ENCODE measurements at regions not wholly inside any gene's neighbourhood (a gene's known extent, or its start where the extent isn't known, plus 50 kb on each side); places are given as distances from the start of the nearest gene placed in this dataset.

DNA sequence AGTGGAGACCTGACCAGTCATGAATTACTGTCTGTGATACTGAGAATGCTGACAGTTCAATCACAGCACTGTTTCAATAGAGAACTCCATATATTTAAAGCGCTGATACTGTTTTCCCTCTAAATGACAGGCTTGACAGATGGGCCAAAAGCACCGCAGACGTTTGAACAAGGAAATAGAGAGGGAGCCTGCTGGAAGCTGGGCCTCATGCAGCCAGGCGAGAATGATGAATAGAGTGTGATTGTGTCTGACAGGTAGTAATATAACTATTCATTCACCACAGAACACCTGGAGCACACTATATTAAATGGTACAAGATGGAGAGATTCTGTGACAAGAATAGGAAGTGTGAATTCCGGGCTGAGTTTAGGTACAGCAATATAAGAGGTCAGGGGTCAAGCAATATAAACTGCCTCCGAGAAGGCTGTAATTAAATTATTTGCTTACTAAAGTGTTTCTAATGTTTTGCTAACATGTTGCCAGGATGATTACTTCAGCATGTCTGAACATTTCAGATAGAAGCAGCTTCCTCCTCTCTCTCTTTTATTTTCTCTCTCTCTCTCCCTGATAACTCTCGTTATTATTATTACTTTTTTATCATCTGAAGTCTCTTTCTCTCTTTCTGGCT lies 297.7 kb downstream of the CSNK1G3 start:
- H3K36me3 ChIP-seq (ENCODE audit: insufficient read depth, low read length, poor library complexity, severe bottlenecking) = no peaks in the 10 kb centered on the region
- no peak for DNase-seq (ENCODE audit: low spot score)
- POLR2A ChIA-PET (ENCODE audit: low non-redundant PET) = no interaction called here
- H3K27ac ChIP-seq (ENCODE audit: low read depth, low read length, poor library complexity, severe bottlenecking) = no peak overlapping the region
- BruUV-seq (replicated peaks) = no TSS peak
- TF ChIP-seq EZH2 (IDR thresholded peaks at IDR 0.05; ENCODE audit: borderline replicate concordance, low read depth, low read length, poor library complexity, severe bottlenecking) (no peak), CTCF (conservative IDR thresholded peaks at IDR 0.05; ENCODE audit: low read depth, low read length) (no peak)
- CTCF ChIA-PET = no interaction called here
- peaks cover 75% of the 10 kb centered on the region for H3K4me1 ChIP-seq (ENCODE audit: insufficient read depth, low read length, poor library complexity, severe bottlenecking)
- no peaks in the 10 kb centered on the region for H3K9me3 ChIP-seq (ENCODE audit: low read depth, low read length, poor library complexity, severe bottlenecking)
- H3K4me3 ChIP-seq (ENCODE audit: low read depth, low read length, poor library complexity, severe bottlenecking) = no peak overlapping the region
- no peaks in the 10 kb centered on the region for H3K27me3 ChIP-seq (replicated peaks; ENCODE audit: insufficient read depth, low read depth, low read length, poor library complexity)
- intact Hi-C loops (cut with micrococcal nuclease; ENCODE audit: unreplicated experiment) = loop anchor here (5.0 kb wide), 1 partner anchor 63 kb away; no protein-coding TSS in a partner anchor

- H3K27ac ChIP-seq (ENCODE audit: low read depth, low read length, poor library complexity, severe bottlenecking) = peak overlapping the region; percentile 5
- H3K36me3 ChIP-seq (ENCODE audit: insufficient read depth, low read length, poor library complexity, severe bottlenecking) = no peaks in the 10 kb centered on the region
- H3K4me3 ChIP-seq (ENCODE audit: low read depth, low read length, poor library complexity, severe bottlenecking) = no peak overlapping the region
- DNase-seq (ENCODE audit: low spot score) = no peak
- no TSS peak for BruUV-seq (replicated peaks)
- peaks cover 66% of the 10 kb centered on the region for H3K4me1 ChIP-seq (ENCODE audit: insufficient read depth, low read length, poor library complexity, severe bottlenecking)
- H3K9me3 ChIP-seq (ENCODE audit: low read depth, low read length, poor library complexity, severe bottlenecking) = no peaks in the 10 kb centered on the region
- intact Hi-C loops (cut with micrococcal nuclease; ENCODE audit: unreplicated experiment) = no loop called here
- TF ChIP-seq CTCF (conservative IDR thresholded peaks at IDR 0.05; ENCODE audit: low read depth, low read length) (no peak), EZH2 (IDR thresholded peaks at IDR 0.05; ENCODE audit: borderline replicate concordance, low read depth, low read length, poor library complexity, severe bottlenecking) (no peak)
- no peaks in the 10 kb centered on the region for H3K27me3 ChIP-seq (replicated peaks; ENCODE audit: insufficient read depth, low read depth, low read length, poor library complexity)
- ChIA-PET POLR2A (ENCODE audit: low non-redundant PET) (no interaction called here), CTCF (no interaction called here)
Observed at GRCh38 chr5:123808461-123809380, 296.7 kb downstream of the CSNK1G3 start.

DNA sequence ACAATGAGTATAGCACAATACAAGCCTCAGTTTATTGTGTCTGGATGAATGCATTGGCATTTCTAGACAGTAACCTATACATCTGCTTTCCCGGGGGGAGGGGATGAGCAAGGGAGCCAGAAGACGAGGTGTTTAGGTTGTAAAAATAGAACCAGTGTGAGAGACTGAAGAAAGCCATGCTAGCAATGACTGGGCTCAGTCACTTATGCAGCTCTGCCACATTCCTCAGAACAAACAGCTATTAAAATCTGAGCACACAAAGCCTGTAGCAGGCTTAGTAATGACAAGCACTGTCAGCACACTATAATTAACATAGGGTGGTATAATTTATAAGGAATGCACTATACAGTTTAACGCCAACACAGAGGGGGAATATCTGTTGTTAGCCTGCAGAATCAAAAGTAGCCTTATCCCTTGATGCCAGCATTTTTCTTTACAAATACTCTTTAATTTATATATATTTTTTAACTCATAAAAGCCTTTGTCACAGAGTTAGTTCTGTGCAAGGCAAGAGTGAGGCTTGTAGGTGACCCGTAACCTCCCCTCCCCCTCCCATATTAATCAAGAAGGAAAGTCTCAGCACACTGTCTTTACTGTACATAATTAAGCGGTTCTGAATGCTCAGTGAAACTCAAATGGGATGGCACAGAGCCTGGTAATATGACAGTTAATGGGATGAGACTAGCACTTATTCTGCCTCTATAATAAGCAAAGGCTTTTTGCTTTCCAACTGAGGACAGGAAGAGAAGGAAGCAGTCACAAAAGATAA lies 295.4 kb downstream of the CSNK1G3 start:
- BruUV-seq (replicated peaks) = no TSS peak
- ChIA-PET POLR2A (ENCODE audit: low non-redundant PET) (no interaction called here), CTCF (no interaction called here)
- TF ChIP-seq CTCF (conservative IDR thresholded peaks at IDR 0.05; ENCODE audit: low read depth, low read length) (no peak), EZH2 (IDR thresholded peaks at IDR 0.05; ENCODE audit: borderline replicate concordance, low read depth, low read length, poor library complexity, severe bottlenecking) (no peak)
- H3K27me3 ChIP-seq (replicated peaks; ENCODE audit: insufficient read depth, low read depth, low read length, poor library complexity) = no peaks in the 10 kb centered on the region
- intact Hi-C loops (cut with micrococcal nuclease; ENCODE audit: unreplicated experiment) = no loop called here
- H3K4me3 ChIP-seq (ENCODE audit: low read depth, low read length, poor library complexity, severe bottlenecking) = no peak overlapping the region
- peak overlapping the region; percentile 44 for H3K27ac ChIP-seq (ENCODE audit: low read depth, low read length, poor library complexity, severe bottlenecking)
- no peaks in the 10 kb centered on the region for H3K36me3 ChIP-seq (ENCODE audit: insufficient read depth, low read length, poor library complexity, severe bottlenecking)
- no peaks in the 10 kb centered on the region for H3K9me3 ChIP-seq (ENCODE audit: low read depth, low read length, poor library complexity, severe bottlenecking)
- H3K4me1 ChIP-seq (ENCODE audit: insufficient read depth, low read length, poor library complexity, severe bottlenecking) = peaks cover 53% of the 10 kb centered on the region
- DNase-seq (ENCODE audit: low spot score) = peak; percentile 73
